DND-41 (cell line): ENCODE measurements at regions not wholly inside any gene's neighbourhood (a gene's known extent, or its start where the extent isn't known, plus 50 kb on each side); places are given as distances from the start of the nearest gene placed in this dataset.

Experiments used
- ATAC-seq: fragments of 200-7000 bp; cut with Tn5 transposase; 3 replicates; pipeline ENCODE4 v1.9.1; 2021; ENCODE audit warnings: low read depth; ENCODE audit not compliant: insufficient read depth
- DNase-seq: peaks from one replicate; pipeline ENCODE4 v3.0.0-alpha.2; 2020
- H2AFZ ChIP-seq: 2 replicates; pipeline ENCODE4 v1.6.0; 2012; ENCODE audit warnings: low read depth, low read length
- H3K27ac ChIP-seq: 2 replicates; pipeline ENCODE4 v1.5.1; 2012; ENCODE audit warnings: low read length, inconsistent platforms
- H3K27me3 ChIP-seq: fragments of 200-600 bp; sonication (generic); 2 replicates; pipeline ENCODE4 v1.6.0; 2012; ENCODE audit warnings: low read length, mild to moderate bottlenecking, inconsistent platforms; ENCODE audit not compliant: insufficient read depth, poor library complexity
- H3K36me3 ChIP-seq: 2 replicates; pipeline ENCODE4 v1.5.1; 2012; ENCODE audit warnings: low read length, inconsistent platforms; ENCODE audit not compliant: insufficient read depth
- H3K4me1 ChIP-seq: 2 replicates; pipeline ENCODE4 v1.5.1; 2012; ENCODE audit warnings: mild to moderate bottlenecking, low read length; ENCODE audit not compliant: insufficient read depth
- H3K4me2 ChIP-seq: 2 replicates; pipeline ENCODE4 v1.6.0; 2012; ENCODE audit warnings: mild to moderate bottlenecking, moderate library complexity, low read length, inconsistent platforms; ENCODE audit not compliant: insufficient read depth
- H3K4me3 ChIP-seq, 2 experiments: fragments of 200-600 bp in 1 of 2; shearing (Covaris generic) in 1 of 2; 2 replicates each; pipeline ENCODE4 v1.5.1; 2012 to 2016; ENCODE audit warnings: inconsistent platforms in 2 of 2, low read length in 2 of 2, mild to moderate bottlenecking in 2 of 2, low read depth in 1 of 2, moderate library complexity in 1 of 2
- H3K79me2 ChIP-seq: 2 replicates; pipeline ENCODE4 v1.6.0; 2012; ENCODE audit warnings: low read length, inconsistent platforms; ENCODE audit not compliant: insufficient read depth
- H3K9ac ChIP-seq: 2 replicates; pipeline ENCODE4 v1.6.0; 2012; ENCODE audit warnings: low read depth, mild to moderate bottlenecking, inconsistent platforms, low read length, moderate library complexity
- H3K9me3 ChIP-seq: 2 replicates; pipeline ENCODE4 v1.5.1; 2012; ENCODE audit warnings: low read length, moderate library complexity, mild to moderate bottlenecking, inconsistent platforms; ENCODE audit not compliant: insufficient read depth, severe bottlenecking
- H4K20me1 ChIP-seq: 2 replicates; pipeline ENCODE4 v1.6.0; 2012; ENCODE audit warnings: low read length; ENCODE audit not compliant: insufficient read depth
- EZH2 ChIP-seq: IDR thresholded peaks from 3 replicates; pipeline ENCODE4 v1.6.1; 2012; ENCODE audit warnings: borderline replicate concordance, low read depth, mild to moderate bottlenecking, moderate library complexity, low read length, inconsistent platforms; ENCODE audit not compliant: severe bottlenecking
- TF ChIP-seq, protein P1 (sequence below): IDR thresholded peaks from 2 replicates; pipeline ENCODE4 v1.5.1; 2012; ENCODE audit warnings: borderline replicate concordance, low read length, moderate library complexity, mild to moderate bottlenecking; ENCODE audit not compliant: poor library complexity, severe bottlenecking; ENCODE audit errors: extremely low read depth

GRCh38 chr15:70347321-70348225, 249.9 kb upstream of the TLE3 start:
- Histone ChIP-seq H3K4me2 (no peak overlapping the region), H3K9me3 (no peaks in the 10 kb centered on the region), H3K79me2 (no peaks in the 10 kb centered on the region), H3K27ac (no peak overlapping the region), H2AFZ (no peak overlapping the region), H3K9ac (no peak overlapping the region), H3K36me3 (no peaks in the 10 kb centered on the region), H3K27me3 (no peaks in the 10 kb centered on the region), H3K4me1 (no peaks in the 10 kb centered on the region), H3K4me3 (no peak overlapping the region), H4K20me1 (no peaks in the 10 kb centered on the region)
- no peak for TF ChIP-seq EZH2
- TF ChIP-seq, protein P1, sequence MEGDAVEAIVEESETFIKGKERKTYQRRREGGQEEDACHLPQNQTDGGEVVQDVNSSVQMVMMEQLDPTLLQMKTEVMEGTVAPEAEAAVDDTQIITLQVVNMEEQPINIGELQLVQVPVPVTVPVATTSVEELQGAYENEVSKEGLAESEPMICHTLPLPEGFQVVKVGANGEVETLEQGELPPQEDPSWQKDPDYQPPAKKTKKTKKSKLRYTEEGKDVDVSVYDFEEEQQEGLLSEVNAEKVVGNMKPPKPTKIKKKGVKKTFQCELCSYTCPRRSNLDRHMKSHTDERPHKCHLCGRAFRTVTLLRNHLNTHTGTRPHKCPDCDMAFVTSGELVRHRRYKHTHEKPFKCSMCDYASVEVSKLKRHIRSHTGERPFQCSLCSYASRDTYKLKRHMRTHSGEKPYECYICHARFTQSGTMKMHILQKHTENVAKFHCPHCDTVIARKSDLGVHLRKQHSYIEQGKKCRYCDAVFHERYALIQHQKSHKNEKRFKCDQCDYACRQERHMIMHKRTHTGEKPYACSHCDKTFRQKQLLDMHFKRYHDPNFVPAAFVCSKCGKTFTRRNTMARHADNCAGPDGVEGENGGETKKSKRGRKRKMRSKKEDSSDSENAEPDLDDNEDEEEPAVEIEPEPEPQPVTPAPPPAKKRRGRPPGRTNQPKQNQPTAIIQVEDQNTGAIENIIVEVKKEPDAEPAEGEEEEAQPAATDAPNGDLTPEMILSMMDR, result no peak
- ATAC-seq (no peak), DNase-seq (no peak)

GRCh38 chr15:70345251-70346019, 247.7 kb upstream of the TLE3 start:
- H3K9ac ChIP-seq, result no peak overlapping the region
- H3K27me3 ChIP-seq, result no peaks in the 10 kb centered on the region
- no peaks in the 10 kb centered on the region for H3K79me2 ChIP-seq
- no peak overlapping the region for H2AFZ ChIP-seq
- no peak for DNase-seq
- H3K4me3 ChIP-seq, result no peak overlapping the region
- ATAC-seq, result no peak
- H3K4me2 ChIP-seq, result no peak overlapping the region
- H3K9me3 ChIP-seq, result no peaks in the 10 kb centered on the region
- H3K36me3 ChIP-seq, result no peaks in the 10 kb centered on the region
- H3K27ac ChIP-seq, result no peak overlapping the region
- H4K20me1 ChIP-seq, result no peaks in the 10 kb centered on the region
- TF ChIP-seq EZH2, result no peak
- TF ChIP-seq, protein P1, result no peak
- no peaks in the 10 kb centered on the region for H3K4me1 ChIP-seq

- DNase-seq (no peak), ATAC-seq (no peak)
- no peaks in the 10 kb centered on the region for H4K20me1 ChIP-seq
- no peak overlapping the region for H2AFZ ChIP-seq
- no peak overlapping the region for H3K27ac ChIP-seq
- no peak overlapping the region for H3K9ac ChIP-seq
- H3K79me2 ChIP-seq, result no peaks in the 10 kb centered on the region
- no peaks in the 10 kb centered on the region for H3K4me1 ChIP-seq
- TF ChIP-seq, protein P1, result no peak
- no peak for TF ChIP-seq EZH2
- H3K9me3 ChIP-seq, result no peaks in the 10 kb centered on the region
- no peaks in the 10 kb centered on the region for H3K27me3 ChIP-seq
- no peaks in the 10 kb centered on the region for H3K36me3 ChIP-seq
- H3K4me2 ChIP-seq, result no peak overlapping the region
- H3K4me3 ChIP-seq, result no peak overlapping the region
Observed at GRCh38 chr15:70344666-70345065, 246.9 kb upstream of the TLE3 start.
